HCEC 1CT (cell line): ENCODE measurements at regions not wholly inside any gene's neighbourhood (a gene's known extent, or its start where the extent isn't known, plus 50 kb on each side); places are given as distances from the start of the nearest gene placed in this dataset.

Source experiments
- DNase-seq: peaks from one replicate; pipeline ENCODE4 v3.0.0-alpha.2; 2017

DNA sequence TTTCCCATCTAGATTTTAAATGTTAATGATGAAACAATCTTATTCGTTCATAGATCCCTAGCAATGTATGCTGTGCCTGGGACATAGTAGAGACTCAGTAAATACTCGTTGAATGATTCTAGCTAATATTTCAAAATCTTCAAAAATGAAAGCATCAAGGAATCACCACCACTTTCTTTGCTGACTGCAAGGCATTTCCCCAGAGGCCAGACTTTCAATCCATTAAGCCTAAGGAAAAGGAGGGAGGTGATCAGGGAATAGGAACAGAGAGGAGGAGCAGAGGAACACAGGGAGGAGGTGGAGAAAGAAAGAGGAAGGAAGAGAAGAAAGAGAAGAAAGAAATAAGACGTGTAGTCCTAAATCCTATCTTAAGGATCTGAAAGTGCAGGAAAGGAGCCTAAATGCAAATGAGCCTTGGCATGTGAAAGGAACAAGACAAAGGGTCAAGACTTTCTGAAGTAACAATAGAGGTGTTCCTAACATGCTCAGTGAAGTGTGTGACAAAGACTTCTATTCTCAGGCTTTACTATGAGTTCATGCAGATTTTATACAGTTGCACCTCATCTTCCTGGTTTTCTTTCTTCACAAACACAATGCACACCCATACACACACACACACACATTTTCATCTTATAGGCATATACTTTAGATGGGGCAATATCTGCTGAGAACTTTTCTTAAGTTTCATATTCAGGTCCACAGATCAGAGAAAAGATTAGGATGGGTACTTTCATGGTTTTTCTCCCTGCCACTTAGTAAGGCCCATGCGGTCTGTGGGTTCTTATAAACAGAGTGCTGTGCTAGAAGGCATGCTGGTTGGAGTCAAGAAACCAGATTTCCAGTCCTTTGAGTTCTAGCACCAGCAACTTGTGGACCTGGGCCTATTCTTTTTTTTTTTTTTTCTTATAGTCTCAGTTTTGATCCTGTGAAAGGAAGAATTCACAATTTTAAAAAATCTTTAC is 512.2 kb upstream of the TNC start:
- DNase-seq = no peak

DNA sequence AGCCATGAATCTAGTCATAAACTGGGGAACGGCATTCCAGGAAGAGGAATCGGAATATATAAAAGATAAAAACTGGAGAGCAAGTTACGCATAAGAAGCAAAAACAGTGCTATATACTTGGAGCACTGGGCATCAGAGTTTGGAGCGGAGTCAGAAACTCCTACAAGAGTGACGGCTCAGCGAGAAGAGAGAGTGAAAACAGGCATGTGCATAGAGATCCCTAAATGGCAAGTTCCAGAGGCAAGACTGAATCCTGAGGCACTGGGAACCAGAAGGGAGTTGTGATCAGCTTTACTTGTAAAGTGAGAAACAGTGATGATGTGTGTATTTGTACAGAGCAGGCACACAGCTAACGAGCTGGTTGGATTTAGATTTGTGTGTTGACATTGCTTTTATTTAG is 514.4 kb upstream of the TNC start:
- DNase-seq = no peak

DNA sequence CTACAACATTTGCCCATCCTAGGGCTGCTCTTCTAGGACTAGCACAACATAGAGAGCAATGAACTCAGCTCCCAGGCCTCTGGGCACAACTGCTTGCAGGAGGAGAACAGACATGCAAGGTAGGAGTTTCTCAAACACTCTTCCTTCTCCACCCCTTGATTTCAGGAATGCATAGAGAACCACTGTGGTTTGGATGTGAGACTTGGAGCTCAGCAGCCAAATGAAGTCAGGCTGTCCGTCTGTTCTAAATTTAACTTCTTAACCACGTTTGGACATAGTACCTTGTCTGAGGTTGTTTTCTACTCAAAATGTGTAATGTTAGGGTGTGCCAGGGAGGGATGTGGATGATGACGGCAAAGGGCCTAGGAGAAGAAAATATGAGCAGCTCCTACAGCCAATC is 515.1 kb upstream of the TNC start:
- DNase-seq = no peak

DNA sequence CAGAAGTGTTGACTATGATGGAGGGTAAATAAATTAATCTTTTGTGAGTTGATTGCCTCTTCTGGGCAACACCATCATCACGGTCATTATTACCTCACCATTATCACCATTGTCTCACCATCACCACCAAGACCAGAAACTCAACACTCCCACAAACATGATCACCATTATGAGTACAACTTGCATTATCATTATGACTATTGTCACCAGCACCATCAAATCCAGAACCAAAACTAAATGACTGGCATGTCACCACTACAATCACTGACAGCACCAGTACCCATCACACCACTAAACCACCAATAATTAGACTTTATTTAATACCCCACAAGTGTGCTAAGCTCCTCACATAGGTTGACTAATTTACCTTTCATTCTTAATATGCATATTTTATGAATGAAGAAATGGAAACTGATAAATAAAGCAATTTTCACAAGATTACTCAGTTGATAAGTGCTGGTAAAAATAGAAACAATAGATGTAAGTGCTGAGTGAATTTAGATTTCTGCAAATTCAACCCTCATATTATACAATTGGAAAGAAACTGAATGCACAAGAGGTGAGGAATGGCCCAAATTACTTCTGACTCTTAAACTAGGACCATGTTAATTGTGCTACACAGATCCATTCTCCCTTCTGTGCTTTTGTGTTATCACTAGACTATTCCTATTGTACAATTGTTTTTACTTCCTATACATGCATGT is 517.8 kb upstream of the PAPPA start:
- DNase-seq = no peak

DNA sequence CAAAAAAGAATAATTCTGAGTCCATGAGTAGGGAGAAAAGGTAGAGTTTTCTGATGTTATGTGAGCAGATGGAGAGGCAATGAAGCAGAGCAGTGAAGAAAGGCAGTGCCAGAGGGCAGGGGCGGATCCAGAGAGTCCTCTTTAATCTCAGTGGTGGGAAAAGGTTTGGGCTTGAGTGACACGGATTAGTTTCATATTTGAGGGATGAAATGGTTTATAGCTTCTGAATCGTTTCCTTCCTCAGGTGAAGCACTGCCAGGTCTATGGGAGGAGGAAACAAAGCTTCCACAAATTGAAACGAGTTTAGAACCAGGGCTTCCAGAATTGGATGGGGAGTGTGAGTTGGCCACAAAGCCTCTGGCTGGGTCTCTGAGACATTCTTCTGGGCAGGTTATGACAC is 517.0 kb upstream of the PAPPA start:
- DNase-seq = no peak

DNA sequence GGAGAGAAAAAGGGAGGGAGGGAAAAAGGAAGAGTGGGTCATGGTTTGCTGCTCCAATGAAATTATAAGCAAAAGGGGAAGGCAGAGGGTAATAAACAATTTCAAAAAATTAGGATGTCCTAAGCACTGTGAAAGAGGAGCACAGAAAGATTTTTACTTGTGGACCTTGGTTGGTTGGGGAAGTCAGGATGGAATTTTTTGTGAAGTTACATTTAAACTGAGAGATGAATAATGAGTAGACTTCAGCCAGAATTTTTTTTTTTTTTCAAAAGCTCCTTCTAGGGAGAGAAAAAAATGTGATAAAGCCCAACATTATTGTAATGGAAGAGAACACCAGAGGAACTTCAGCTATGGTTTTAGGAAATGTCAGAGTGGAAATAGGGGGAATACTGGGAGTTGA is 515.9 kb upstream of the PAPPA start:
- DNase-seq = no peak

DNA sequence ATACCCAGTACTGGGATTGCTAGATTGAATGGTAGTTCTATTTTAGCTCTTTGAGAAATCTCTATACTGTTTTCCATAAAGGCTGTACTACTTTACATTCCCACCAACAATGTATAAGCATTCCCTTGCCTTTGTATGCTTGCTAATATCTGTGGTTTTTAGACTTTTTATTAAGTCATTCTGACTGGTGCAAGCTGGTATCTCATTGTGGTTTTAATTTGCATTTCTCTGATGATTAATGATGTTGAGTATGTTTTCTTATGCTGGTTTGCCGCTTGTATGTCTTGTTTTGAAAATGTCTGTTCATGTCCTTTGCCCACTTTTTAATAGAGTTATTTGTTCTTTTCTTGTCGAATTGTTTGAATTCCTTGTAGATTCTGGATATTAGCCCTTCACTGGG is 512.7 kb upstream of the PAPPA start:
- peak; percentile 83 for DNase-seq

DNA sequence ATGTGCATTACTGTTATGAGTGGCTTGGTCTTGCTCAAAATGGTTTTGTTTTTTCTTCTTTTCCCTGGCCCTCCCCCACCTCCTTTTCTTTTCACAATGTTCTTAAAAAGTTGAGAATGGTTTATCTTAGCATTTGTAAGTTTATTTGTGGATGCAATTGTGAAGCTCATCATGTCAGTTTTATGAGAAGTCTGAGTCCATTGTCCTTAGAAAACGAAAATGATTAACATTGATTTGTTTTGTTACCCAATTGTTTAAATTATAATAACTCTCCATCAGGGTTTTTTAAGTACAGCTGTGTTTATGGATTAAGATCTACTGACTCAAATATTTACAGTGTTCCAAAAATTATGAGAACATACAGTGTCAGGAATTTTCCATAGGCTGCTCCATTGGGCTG is 511.3 kb upstream of the PAPPA start:
- peak; percentile 72 for DNase-seq

DNA sequence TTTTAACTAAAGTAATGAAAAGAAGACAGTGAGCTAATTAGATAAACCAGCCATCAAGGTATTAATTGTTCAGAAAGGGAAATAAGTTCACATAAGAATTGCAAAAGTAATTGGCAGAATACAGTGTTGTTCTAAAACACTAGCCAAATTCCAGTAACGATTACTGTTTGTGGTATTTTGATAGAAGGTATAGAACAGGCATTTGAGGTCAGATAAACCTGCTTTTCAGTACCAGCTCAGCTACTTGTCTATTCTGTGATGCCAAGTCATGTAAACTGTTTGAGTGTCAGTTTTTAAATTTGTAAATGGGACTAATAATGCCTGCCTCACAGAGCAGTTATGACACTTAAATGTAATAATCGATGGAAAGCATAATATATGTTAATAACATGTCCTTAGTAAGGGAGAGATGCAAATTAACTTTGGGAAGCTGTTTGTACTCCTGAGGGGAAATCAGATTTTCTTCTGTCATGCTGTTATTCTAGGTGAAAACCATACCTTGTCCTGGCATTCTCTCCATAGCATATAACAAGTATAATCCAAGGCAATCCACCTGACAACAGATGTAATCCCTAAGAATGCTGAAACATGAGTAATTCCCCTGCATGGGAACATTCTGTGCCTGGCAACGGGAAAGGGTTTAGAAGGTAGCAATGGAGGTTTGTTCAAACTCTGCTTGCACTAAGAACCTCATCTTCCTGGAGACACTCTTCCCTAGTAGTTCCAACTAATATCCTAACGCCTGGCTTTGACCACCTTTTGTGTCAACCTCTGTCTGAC is 509.5 kb upstream of the PAPPA start:
- DNase-seq = no peak

DNA sequence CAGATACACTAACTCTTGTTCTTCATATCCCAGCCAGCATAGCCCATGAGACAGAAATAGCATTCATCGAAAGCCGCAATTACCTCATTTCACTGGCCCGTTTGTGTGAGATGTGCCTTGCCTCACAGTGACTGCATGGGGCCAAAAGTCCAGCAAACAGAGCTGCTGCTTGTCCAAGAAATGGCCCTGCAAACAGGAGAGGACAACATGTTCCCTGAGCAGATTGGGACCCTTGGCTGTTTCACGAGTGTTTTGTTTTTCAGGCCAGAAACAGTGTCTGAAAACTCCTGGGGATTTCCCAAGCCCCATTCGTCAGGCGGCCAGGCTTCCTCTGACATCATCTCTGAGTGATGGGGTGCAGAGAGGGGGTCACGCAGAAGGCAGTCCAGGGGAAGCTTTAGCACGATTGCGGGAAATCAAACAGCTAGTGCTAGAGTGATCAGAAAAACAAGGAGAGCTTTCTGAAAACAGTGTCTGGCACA is 503.6 kb upstream of the PAPPA start:
- DNase-seq = peak; percentile 82

DNA sequence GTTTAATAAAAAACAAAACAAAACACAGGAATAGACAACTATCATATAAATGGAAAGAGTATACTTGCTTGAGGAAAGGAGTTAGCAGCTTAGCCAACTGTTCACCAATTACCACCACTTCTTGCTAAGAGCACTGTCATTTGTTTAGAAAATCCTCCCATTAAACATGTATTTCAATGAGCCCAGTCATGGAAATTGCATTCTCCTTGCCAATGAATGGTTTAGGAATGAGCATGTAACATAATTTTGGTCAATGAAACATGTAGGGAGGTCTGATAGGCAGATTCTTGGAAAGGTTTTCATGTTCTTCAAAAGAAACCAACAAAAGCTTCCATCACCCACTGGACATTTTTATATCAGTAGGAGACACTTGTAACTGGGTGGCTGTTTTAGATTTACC is 502.8 kb upstream of the PAPPA start:
- peak; percentile 90 for DNase-seq

DNA sequence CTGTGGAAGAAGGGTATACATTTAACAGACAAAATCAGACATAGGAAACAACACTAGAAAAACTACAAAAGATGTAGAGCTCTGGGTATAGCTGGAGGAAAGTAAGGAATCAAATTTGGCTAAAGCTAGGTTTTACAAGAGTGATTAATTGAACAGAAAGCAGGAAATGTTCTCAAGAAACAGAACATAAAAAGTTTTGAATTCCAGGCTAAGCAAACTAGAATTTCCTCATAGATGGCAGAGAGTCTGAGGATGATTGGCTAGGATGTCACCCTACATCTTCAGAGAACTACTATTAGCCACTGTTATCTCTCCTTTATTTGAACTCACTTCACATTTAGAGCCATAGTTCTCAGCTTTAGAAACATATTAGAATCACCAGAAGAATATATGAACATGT is 502.1 kb upstream of the PAPPA start:
- peak; percentile 22 for DNase-seq

DNA sequence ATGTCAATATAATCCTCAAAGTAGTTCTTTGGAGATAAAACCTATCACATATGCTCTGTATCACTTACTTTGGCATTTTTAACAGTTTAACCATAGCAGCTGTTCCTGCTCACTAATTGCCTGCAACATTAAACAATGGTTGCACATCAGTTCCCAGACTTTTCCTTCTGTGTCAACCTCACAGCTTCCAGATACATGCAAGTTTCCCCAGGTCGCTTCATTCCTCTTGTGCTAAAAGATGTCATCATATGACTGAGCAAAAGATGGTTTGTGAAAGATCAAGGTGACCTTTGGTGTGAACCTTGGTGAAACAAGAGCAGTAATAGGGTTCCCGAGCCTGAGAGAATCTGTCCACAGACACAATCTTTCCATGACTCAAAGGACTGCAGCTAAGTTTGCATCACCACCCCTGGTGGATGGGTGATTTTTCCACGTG is 500.4 kb upstream of the PAPPA start:
- DNase-seq = peak; percentile 41

DNA sequence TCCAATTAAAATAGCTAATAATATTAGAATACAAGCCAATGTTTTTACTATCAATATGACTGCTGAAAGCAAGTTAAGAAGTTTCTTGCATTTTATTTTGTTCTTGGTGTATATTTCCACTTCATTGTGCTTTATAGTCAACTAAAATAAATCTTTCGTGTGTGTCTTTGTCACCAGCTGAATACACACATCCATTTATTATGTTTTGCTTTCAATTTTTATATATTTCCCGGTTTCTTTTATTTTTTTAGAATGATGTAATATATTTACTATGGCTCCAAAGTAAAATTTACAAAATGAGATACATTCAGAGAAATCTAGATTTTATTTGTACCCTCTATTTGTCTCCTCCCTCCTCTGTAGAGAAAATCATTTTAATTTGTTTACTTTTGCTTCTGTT is 495.9 kb upstream of the PAPPA start:
- DNase-seq = no peak

DNA sequence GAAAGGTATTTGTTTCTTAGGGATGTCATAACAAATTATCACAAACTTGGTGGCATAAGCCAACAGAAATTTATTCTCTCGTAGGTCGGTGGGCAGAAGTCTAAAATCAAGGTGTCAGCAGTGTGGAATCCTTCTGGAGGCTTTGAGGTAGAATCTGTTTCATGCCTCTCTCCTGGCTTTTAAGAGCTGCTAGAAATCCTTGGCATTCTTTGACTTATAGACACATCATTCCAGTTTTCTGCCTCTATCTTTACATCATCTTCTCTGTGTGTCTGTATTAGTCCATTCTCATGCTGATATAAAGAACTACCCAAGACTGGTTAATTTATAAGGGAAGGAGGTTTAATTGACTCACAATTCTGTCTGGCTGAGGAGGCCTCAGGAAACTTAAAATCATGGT is 488.1 kb upstream of the PAPPA start:
- no peak for DNase-seq

DNA sequence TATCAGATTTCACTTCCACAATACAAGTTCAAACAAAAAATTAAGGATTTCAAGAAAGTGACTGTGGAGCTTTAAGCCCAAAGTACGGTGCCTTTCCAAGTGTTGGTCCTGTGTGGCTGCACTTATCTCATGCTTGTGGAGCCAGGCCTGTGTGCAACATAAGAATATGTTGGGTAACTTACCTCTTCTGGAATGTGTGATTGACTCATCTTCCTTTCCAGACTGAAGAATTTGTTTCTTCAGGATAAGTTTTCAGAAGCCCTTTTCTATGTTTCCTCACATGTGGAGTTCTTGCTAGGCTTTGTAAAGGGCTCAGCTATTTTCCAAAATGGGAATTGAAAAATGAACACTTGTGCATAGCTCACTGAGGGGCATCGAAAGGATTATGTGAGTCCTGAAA is 485.1 kb upstream of the PAPPA start:
- peak; percentile 91 for DNase-seq

DNA sequence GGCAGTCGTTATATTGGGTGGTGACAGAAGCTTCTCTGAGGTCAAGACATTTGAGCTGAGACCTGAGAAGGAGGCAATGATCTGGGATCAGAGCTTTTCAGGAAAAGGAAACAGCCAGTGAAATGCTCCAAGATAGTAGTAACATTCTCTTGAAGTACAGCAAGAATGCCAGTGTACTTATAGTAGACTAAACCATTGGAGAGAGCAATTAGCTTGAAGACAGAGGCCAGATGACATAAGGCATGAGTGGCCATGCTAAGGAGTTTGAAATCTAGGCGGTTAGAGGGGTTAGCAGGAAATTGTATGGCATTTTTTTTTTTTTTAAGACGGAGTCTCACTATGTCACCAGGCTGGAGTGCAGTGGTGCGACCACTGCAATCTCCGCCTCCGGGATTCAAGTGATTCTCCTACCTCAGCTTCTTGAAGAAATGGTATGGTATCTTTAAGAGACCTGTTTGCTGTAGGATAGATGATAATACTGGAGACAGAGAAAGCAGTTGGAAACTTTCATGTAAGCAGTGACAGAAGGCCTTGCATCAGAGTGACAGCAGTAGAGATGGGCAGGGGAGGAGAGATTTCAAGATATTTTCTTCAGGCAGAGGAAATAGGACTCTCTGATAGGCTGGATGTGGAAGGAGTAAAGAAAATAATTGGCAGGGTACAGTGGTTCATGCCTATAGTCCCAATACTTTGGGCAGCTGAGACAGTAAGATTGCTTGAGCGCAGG is 482.2 kb upstream of the PAPPA start:
- no peak for DNase-seq

DNA sequence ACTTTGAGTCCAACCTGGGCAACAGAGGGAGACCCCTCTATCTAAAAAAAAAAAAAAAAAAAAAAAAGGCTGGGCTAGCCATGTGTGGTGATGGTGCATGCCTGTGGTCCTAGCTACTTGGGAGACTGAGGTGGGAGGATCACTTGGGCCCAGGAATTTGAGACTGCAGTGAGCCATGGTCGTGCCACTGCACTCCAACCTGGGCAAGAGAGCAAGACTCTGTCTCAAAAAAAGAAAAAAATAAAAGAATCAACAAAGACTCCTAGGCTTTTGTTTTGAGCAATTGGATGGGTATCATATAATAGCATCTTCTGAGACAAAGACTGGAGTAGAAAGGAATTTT is 481.7 kb upstream of the PAPPA start:
- DNase-seq = no peak

DNA sequence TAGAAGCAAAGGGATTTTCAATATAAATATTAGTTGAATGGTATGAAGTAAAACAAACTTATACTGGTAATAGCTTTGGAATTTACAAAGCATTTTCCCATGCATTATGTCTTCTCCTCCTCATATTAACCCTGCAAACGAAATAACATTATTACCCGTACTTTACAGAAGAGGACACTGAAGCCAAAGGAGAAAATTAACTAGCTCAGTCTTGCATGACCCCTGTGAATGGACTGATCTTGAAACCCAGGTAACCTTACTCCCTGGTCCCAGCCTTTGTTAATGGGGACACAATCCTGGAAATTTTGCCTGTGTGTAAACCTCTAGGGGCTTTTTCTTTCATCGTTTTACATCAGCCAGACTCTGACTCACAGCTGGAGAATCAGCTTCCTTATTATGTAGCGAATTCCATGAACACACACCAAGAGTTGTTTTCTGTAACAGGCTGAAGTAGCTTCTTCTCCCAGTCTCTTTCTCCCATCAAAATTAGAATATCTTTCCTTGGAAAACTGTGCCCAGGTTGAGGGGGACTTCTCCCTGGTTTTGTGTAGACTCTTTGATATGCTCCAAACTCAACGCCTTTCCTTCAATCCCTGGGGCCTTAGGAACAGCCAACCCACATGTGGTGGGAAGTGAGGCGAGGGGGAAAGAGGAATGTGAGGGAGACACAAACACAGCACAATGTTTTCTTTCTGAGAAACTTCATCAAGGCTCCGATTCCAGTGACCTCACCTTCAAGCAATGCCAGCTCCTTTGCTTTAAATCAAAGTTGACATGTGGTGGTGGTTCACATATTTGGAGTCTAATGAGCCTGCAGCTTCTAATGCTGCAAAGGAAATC is 480.9 kb upstream of the PAPPA start:
- peak; percentile 93 for DNase-seq

DNA sequence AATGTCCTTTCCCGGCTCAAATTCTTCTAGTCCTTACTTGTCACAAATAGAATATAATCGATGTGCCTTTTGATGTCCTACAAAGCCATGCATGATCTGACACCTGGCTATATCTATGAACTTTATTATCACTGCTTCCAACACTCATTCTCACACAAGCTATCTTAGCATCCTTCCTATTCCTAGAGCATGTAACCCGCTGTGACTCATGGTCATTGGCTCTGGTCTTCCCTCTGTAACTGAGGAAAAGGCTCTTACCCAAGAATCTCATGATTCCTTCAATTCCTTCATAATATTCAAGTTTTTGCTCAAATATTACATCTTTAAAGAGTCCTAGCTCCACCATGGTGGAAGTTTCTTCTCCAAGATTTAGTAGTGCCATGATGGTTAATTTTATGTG is 480.0 kb upstream of the PAPPA start:
- peak; percentile 61 for DNase-seq

DNA sequence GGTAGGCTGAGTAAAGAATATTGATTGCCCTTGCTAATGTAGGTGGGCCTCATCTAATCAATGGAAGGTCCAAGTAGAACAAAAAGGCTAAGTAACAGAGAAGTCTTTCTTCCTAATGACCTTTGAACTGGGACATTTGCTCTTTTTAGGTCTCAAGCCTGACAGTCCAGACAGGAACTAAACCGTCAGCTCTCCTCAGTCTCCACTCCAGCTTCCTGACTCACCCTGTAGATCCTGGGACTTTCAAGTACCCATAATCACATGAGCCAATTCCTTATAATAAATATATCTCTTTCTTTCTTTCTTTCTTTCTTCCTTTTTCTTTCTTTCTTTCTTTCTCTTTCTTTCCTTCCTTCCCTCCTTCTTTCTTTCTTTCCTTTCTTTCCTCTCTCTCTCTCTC is 479.5 kb upstream of the PAPPA start:
- DNase-seq = peak; percentile 16

DNA sequence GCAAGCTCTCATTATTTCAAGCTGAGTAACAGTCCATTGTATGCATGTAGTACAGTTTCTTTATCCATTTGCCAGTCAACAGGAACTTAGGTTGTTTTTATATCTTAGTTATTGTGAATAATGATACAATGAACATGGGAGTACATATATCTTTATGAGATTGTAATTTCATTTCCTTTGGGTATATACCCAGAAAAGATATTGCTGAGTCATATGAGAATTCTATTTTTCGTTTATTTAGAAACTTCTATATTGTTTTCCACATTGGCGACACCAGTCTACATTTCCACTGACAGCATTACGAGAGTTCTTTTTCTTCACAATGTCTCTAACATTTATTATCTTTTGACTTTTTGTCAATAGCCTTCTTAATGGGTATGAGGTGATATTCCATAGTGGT is 477.8 kb upstream of the PAPPA start:
- DNase-seq = no peak
